ENCODE measurements at regions not wholly inside any gene's neighbourhood (a gene's known extent, or its start where the extent isn't known, plus 50 kb on each side); places are given as distances from the start of the nearest gene placed in this dataset.

DNA sequence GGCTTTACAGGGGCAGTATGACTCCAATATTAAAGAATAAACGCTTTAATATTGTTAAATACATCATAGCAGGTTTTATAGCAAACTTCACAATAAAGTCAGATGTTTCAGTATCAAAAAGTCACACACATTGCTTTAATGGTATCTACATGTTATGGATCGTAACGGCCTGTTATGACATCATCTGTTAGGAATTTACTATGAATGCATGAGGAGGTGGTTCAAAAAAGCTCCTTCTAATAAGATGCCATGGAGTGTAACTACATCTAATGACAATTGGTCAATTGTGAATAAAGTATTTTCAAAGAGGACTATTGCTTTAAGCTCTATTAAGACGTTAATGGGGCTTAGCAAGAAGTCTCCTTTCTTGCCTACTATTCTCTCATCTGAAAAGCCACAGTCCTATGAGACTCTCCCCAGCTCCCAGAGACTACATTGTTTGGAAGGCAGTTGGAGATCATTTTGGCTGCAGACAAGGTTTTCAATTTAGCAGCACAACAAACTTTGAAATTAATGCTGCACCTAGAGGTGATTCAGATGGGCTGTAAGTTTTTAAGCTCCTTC, 300.7 kb upstream of the MEIS1 start:
- intact Hi-C loops (cut with DNase I), result no loop called here
- no peak overlapping the region for H3K27ac ChIP-seq
- no peak overlapping the region for H3K4me3 ChIP-seq (replicated peaks in 1 of 3)
- no peaks in the 10 kb centered on the region for H3K36me3 ChIP-seq
- H3K4me1 ChIP-seq, result no peaks in the 10 kb centered on the region
- DNase-seq, result no peak
- H3K27me3 ChIP-seq, result no peaks in the 10 kb centered on the region
- 33 to 45% methylated on average over 4 of the region's 4 CpGs for WGBS, 2 donors
- TF ChIP-seq POLR2A (IDR thresholded peaks at IDR 0.05), result no peak
- TF ChIP-seq, protein P1, sequence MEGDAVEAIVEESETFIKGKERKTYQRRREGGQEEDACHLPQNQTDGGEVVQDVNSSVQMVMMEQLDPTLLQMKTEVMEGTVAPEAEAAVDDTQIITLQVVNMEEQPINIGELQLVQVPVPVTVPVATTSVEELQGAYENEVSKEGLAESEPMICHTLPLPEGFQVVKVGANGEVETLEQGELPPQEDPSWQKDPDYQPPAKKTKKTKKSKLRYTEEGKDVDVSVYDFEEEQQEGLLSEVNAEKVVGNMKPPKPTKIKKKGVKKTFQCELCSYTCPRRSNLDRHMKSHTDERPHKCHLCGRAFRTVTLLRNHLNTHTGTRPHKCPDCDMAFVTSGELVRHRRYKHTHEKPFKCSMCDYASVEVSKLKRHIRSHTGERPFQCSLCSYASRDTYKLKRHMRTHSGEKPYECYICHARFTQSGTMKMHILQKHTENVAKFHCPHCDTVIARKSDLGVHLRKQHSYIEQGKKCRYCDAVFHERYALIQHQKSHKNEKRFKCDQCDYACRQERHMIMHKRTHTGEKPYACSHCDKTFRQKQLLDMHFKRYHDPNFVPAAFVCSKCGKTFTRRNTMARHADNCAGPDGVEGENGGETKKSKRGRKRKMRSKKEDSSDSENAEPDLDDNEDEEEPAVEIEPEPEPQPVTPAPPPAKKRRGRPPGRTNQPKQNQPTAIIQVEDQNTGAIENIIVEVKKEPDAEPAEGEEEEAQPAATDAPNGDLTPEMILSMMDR (IDR thresholded peaks at IDR 0.05), result no peak
- no peaks in the 10 kb centered on the region for H3K9me3 ChIP-seq

DNA sequence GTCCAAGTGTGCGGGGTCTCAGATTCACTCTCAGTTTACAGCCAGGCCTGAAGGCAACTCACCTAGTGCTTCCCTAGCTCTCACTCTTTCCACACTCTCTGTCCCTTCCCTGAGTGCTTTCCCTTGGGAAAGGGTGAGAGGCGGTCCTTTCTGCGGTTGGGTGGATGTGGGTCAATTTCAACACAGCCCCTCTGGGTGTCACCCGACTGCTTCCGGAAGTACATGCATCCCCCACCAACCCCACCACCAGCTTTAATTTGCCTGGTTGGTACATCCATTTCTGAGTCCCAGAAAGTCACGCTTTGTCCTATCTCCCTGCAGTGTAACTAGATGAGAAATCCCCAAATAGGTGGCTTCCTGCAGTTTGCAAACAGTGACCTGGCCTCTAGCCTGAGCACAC, 307.3 kb upstream of the MEIS1 start:
- intact Hi-C loops (cut with DNase I), result no loop called here
- WGBS, 2 donors, result 77 to 87% methylated on average over 6 of the region's 6 CpGs
- Histone ChIP-seq H3K4me1 (no peaks in the 10 kb centered on the region), H3K9me3 (no peaks in the 10 kb centered on the region), H3K27ac (no peak overlapping the region), H3K36me3 (no peaks in the 10 kb centered on the region), H3K27me3 (no peaks in the 10 kb centered on the region), H3K4me3 (replicated peaks in 1 of 3) (no peak overlapping the region)
- DNase-seq, result no peak
- TF ChIP-seq, protein P1 (IDR thresholded peaks at IDR 0.05), result no peak
- TF ChIP-seq POLR2A (IDR thresholded peaks at IDR 0.05), result no peak

DNA sequence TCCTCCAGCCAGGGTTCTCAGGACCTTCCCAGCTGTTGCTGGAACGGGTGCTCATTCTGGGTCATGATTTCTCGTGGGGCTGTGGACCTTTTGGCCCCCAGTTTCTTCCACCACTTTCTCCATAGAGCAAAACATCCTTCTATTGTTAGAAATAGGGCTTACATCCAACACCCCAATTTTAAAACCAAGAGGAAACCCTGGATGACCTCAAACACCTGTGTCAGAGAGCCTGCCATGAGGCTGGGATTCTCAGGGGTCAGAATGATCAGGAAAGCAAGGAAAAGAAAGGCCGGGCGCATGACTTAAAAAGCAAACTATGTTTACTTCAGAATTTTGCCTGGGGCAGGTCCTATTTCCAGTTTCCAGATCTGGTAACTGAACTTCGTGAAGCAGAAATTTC, 307.9 kb upstream of the MEIS1 start:
- H3K27me3 ChIP-seq, result no peaks in the 10 kb centered on the region
- 78% methylated on average over 5 of the region's 5 CpGs for WGBS, 2 donors
- H3K4me3 ChIP-seq (replicated peaks in 1 of 3), result no peak overlapping the region
- intact Hi-C loops (cut with DNase I), result no loop called here
- no peaks in the 10 kb centered on the region for H3K9me3 ChIP-seq
- no peak for TF ChIP-seq POLR2A (IDR thresholded peaks at IDR 0.05)
- TF ChIP-seq, protein P1 (IDR thresholded peaks at IDR 0.05), result no peak
- no peak overlapping the region for H3K27ac ChIP-seq
- H3K4me1 ChIP-seq, result no peaks in the 10 kb centered on the region
- DNase-seq, result no peak
- no peaks in the 10 kb centered on the region for H3K36me3 ChIP-seq

DNA sequence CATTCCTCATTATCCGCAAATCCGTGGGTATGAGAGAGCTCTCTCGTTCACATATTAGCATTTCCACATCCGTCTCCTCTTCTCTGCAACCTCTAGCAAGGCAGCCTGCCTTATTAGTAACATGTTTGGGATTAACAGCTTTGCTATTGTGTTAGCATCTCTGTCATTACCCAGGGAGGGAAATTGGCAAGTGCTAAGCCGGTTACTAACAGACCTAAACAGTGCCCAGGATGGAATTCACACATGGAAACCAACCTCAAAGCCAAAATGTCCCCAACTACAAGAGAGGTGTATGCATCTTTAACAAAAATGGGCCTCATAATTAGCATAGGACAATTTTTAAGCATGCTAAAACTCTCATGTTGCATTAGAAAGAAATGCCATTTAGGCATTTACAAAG, 309.0 kb upstream of the MEIS1 start:
- Histone ChIP-seq H3K27me3 (no peaks in the 10 kb centered on the region), H3K36me3 (no peaks in the 10 kb centered on the region), H3K27ac (no peak overlapping the region), H3K9me3 (no peaks in the 10 kb centered on the region), H3K4me3 (replicated peaks in 1 of 3) (no peak overlapping the region), H3K4me1 (no peaks in the 10 kb centered on the region)
- TF ChIP-seq, protein P1 (IDR thresholded peaks at IDR 0.05), result no peak
- TF ChIP-seq POLR2A (IDR thresholded peaks at IDR 0.05), result no peak
- intact Hi-C loops (cut with DNase I), result no loop called here
- no peak for DNase-seq
- 69 to 76% methylated on average over 5 of the region's 5 CpGs for WGBS, 2 donors

DNA sequence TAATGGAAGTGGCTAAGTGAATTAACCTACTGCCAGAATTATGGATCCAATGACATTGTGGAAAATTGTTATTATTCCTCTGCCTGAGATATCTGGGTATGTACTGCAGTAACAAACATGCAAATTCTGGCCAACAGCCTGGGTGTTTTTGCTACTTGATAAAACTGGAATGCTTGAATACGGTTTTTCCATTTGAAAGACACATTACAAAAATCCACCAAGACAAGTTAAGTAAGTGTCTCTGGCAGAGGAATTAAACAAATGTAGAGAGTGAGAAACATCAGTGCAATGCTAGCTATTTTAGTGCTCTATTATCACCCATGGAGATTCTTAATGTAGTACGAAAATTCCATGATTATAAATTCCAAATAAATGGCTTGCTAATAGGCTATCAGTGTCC, 312.4 kb upstream of the MEIS1 start:
- intact Hi-C loops (cut with DNase I), result no loop called here
- no peaks in the 10 kb centered on the region for H3K36me3 ChIP-seq
- 77 to 88% methylated on average over 2 of the region's 2 CpGs for WGBS, 2 donors
- no peaks in the 10 kb centered on the region for H3K9me3 ChIP-seq
- H3K27ac ChIP-seq, result no peak overlapping the region
- TF ChIP-seq POLR2A (IDR thresholded peaks at IDR 0.05), result no peak
- TF ChIP-seq, protein P1 (IDR thresholded peaks at IDR 0.05), result no peak
- no peak overlapping the region for H3K4me3 ChIP-seq (replicated peaks in 1 of 3)
- H3K4me1 ChIP-seq, result no peaks in the 10 kb centered on the region
- H3K27me3 ChIP-seq, result no peaks in the 10 kb centered on the region
- no peak for DNase-seq
